GM10248 (cell line): ENCODE measurements at regions not wholly inside any gene's neighbourhood (a gene's known extent, or its start where the extent isn't known, plus 50 kb on each side); places are given as distances from the start of the nearest gene placed in this dataset.

ENCODE experiments used
- CTCF ChIA-PET: fragments of 300-600 bp; sonication (Branson Sonifier 250); formaldehyde crosslinking; extraction: SDS; loops from one replicate; lab custom pipeline; 2021; ENCODE audit warnings: antibody characterized with exemption; lab: Yijun Ruan, JAX
- POLR2A ChIA-PET: fragments of 350-650 bp; sonication (Branson Sonifier 250); formaldehyde crosslinking; extraction: SDS; loops from one replicate; lab custom pipeline; 2020; ENCODE audit warnings: antibody characterized with exemption; lab: Yijun Ruan, JAX
- DNase-seq: peaks from one replicate; pipeline ENCODE4 v3.0.0; 2012; ENCODE audit errors: extremely low spot score
- CTCF ChIP-seq: IDR thresholded peaks from 2 replicates; pipeline ENCODE4 v1.5.1; 2012; ENCODE audit warnings: mild to moderate bottlenecking, low read depth; ENCODE audit errors: extremely low read depth, missing control alignments, control extremely low read depth

- no peak for DNase-seq
- CTCF ChIA-PET, result interaction anchor here (1.3 kb wide), 1 partner anchor 9 kb away, joined by 3 read pairs; no protein-coding TSS in a partner anchor
- no peak for TF ChIP-seq CTCF
- POLR2A ChIA-PET, result no interaction called here
Measured at GRCh38 chr21:23789864-23790263, 1817.4 kb downstream of the MRPL39 start.

GRCh38 chr21:23780326-23780725, 1827.0 kb downstream of the MRPL39 start:
- POLR2A ChIA-PET, result no interaction called here
- CTCF ChIA-PET, result no interaction called here
- DNase-seq, result no peak
- no peak for TF ChIP-seq CTCF

- ChIA-PET POLR2A (no interaction called here), CTCF (no interaction called here)
- no peak for DNase-seq
- TF ChIP-seq CTCF, result no peak
Measured at GRCh38 chr21:23743821-23744220, 1863.5 kb downstream of the MRPL39 start.

- no peak for DNase-seq
- POLR2A ChIA-PET, result no interaction called here
- CTCF ChIA-PET, result interaction anchor here (1.4 kb wide), 1 partner anchor 19 kb away, joined by 4 read pairs; no protein-coding TSS in a partner anchor
Measured at GRCh38 chr21:23740463-23740862, 1866.8 kb downstream of the MRPL39 start.

GRCh38 chr21:23732776-23733175, 1874.5 kb downstream of the MRPL39 start:
- no peak for DNase-seq
- POLR2A ChIA-PET, result no interaction called here
- no peak for TF ChIP-seq CTCF
- CTCF ChIA-PET, result no interaction called here

More at GRCh38 chr21:23740463-23740862, 1866.8 kb downstream of the MRPL39 start:
- TF ChIP-seq CTCF, result no peak

GRCh38 chr21:23729331-23729730, 1878.0 kb downstream of the MRPL39 start:
- ChIA-PET CTCF (interaction anchor here (0.7 kb wide), 1 partner anchor 24 kb away, joined by 4 read pairs; no protein-coding TSS in a partner anchor), POLR2A (no interaction called here)
- no peak for TF ChIP-seq CTCF
- DNase-seq, result no peak
